HG03097 (cell line): ENCODE measurements at regions not wholly inside any gene's neighbourhood (a gene's known extent, or its start where the extent isn't known, plus 50 kb on each side); places are given as distances from the start of the nearest gene placed in this dataset.
"Not testable (repeated sequence)": the region's sequence is repeated elsewhere in the genome, so short reads cannot be mapped to it uniquely, and the experiment has no call there.

ENCODE experiments used
- ATAC-seq: cut with Tn5 transposase; IDR thresholded peaks from one replicate; pipeline ENCODE4 v1.9.1; 2021; ENCODE audit not compliant: unreplicated experiment, low FRiP score

DNA sequence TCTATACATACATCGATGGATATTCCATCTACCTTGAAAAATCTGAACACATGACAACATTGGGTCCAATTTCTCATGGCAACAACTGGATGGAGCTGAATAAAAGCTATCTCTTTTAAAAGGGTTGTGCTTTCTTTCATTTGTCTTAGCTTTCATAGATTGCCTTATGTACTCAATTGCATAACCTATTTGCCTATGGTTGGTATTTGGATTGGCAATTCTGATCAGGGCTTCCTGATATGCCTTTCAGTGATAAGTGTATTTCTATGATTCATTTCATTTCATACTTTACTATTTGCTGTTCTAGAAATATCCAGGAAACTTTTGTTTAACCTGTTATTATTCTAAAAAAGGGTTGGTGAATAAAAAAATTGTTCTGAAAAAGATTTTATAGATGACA lies 509.9 kb downstream of the GRXCR1 start:
- ATAC-seq: no peak

GRCh38 chr4:43410636-43411035 lies 518.1 kb downstream of the GRXCR1 start:
- ATAC-seq: no peak

GRCh38 chr4:43411226-43411625 lies 518.7 kb downstream of the GRXCR1 start:
- no peak for ATAC-seq

GRCh38 chr4:43423276-43423675 lies 530.8 kb downstream of the GRXCR1 start:
- ATAC-seq: no peak

DNA sequence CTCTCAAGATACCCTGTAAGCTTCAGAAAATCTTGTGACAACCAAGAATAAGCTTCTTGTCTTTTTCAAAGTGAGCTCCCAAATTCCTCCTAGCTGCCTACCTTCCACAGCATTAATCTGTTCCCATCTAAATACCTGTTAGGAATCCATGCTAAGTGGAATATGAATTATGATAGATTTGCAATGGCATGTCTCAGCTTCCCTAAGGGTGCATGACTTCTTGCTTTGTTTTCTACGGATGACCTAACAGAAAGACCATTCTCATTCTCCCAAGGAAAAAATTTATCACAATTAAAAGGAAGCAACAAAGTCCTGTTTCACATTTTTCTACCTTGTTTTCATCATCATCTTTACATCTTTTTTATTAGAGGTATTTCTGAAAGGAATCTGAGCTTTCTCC lies 532.7 kb downstream of the GRXCR1 start:
- ATAC-seq: no peak

DNA sequence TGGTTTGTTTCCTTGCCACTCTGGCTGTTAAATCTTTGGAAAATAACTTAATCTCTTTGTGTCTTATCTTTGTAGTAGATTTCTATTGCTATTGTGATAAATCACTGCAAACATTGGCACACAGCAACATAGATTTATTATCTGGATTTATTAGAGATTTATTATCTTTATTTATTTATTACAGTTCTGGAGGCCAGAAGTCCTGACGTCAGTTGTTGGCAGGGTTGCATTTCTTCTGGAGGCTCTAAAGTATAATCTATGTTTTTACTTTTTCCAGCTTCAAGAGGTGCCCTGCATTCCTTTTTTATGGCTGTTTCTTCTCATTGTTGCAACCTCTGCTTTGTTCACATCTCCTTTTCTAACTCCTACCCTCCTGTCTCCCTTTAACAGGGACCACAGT lies 542.8 kb downstream of the GRXCR1 start:
- ATAC-seq: no peak

- no peak for ATAC-seq
These were observed 560.4 kb downstream of the GRXCR1 start for GRCh38 chr4:43452948-43453347.

GRCh38 chr4:43456383-43456782 lies 563.9 kb downstream of the GRXCR1 start:
- no peak for ATAC-seq

- no peak for ATAC-seq
These were observed 565.4 kb downstream of the GRXCR1 start for GRCh38 chr4:43457866-43458265.

- ATAC-seq: no peak
These were observed 565.8 kb downstream of the GRXCR1 start for GRCh38 chr4:43458293-43458692.

DNA sequence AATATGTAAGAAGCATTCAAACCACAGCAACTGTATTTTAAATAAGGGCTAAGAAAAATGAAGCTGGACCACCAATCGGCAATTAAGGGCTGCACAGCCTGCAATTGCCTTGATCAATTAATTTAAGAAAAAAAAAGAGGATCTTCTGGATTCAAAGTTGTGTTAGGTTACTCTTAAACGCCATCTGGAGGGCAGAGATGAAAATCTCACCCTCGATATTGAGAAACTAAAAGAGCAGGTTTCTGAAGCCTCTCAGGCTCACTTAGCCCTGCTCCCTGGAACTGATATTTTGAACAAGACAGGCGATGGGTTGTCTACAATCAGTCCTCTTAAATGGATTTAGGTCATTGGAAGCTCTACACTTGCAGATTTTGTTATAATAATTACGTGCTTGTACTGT lies 579.4 kb downstream of the GRXCR1 start:
- no peak for ATAC-seq

GRCh38 chr4:43481526-43481925 lies 589.0 kb downstream of the GRXCR1 start:
- no peak for ATAC-seq

- ATAC-seq: no peak
These were observed 592.7 kb downstream of the GRXCR1 start for GRCh38 chr4:43485196-43485595.

- no peak for ATAC-seq
These were observed 603.7 kb downstream of the GRXCR1 start for GRCh38 chr4:43496188-43496587.

DNA sequence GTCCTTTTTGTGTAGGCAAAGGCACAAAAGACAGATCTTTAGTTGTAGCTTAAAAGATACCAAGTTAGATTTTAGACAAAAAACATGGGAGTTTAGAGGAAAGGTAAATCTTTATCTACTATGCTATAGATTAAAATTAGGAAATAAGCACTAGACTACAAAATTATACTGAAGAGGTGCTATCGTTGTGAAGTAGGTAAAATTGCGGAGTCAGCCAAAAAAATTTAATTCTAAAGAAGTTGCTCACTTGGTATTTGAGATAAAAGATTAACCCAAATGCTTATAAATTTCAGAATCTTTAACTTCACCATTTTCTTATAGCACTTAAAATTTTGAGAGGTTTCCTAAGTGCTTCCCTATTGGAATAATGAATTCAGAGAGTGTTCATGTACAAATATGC lies 604.1 kb downstream of the GRXCR1 start:
- ATAC-seq: no peak

- ATAC-seq: not testable (repeated sequence)
These were observed 613.3 kb downstream of the GRXCR1 start for GRCh38 chr4:43505823-43506222.

GRCh38 chr4:43512253-43512652 lies 619.7 kb downstream of the GRXCR1 start:
- no peak for ATAC-seq

- no peak for ATAC-seq
These were observed 633.1 kb downstream of the GRXCR1 start for GRCh38 chr4:43525646-43526045.

- no peak for ATAC-seq
These were observed 655.0 kb downstream of the GRXCR1 start for GRCh38 chr4:43547561-43547960.

DNA sequence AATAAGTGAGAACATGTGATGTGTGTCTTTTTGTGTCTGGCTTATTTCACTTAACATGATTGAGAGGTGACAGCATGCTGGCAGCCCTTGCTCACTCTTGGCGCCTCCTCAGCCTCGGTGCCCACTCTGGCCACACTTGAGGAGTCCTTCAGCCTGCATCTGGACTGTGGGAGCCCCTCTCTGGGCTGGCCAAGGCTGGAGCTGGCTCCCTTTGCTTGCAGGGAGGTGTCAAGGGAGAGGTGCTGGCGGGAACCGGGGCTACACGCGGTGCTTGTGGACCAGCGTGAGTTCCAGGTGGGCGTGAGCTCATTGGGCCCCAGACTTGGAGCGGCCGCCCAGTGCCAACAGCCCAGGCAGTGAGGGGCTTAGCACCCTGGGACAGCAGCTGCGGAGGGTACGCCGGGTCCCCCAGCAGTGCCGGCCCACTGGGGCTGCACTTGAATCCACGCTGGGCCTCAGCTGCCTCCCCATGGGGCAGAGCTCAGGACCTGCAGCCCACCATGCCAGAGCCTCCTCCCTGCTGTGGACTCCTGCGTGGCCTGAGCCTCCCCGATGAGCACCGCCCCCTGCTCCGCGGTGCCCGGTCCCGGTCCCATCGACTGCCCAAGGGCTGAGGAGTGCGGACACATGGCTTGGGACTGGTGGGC lies 658.6 kb downstream of the GRXCR1 start:
- ATAC-seq: no peak

- no peak for ATAC-seq
These were observed 663.7 kb downstream of the GRXCR1 start for GRCh38 chr4:43556262-43556661.

GRCh38 chr4:43560047-43560446 lies 667.5 kb downstream of the GRXCR1 start:
- ATAC-seq: no peak

DNA sequence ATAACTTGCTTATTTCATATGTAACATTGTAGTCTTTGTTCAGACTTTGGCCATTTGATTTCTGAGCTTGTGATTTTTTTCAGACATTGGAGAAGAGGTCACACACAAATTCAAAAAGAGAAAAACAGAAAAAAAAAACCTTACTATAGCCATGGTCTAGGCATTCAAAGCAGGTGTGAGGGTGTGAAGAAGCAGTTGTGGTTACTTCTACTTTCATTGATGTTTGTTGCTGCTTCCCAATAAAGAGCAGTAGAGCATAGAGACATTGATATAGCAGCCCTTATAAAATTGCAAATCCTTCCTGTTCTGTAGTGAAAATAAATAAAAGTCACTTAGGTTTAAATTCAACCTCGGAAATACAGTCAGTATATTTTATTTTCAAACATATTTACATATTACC lies 671.6 kb downstream of the GRXCR1 start:
- ATAC-seq: no peak
